Mucosa of descending colon (tissue), 3 donors: ENCODE measurements at regions not wholly inside any gene's neighbourhood (a gene's known extent, or its start where the extent isn't known, plus 50 kb on each side); places are given as distances from the start of the nearest gene placed in this dataset.

Experiments used
- ATAC-seq: fragments of 200-7000 bp; cut with Tn5 transposase; one replicate; pipeline ENCODE4 v1.9.1; 2020; ENCODE audit warnings: mild to moderate bottlenecking, moderate library complexity
- DNase-seq, 3 donors: peaks; one replicate each; pipeline ENCODE4 v3.0.0-alpha.2; 2020
- H3K36me3 ChIP-seq: fragments of 200-600 bp; one replicate; pipeline ENCODE4 v1.8.0; 2021; ENCODE audit warnings: low read depth, mild to moderate bottlenecking
- H3K4me1 ChIP-seq: fragments of 200-600 bp; one replicate; pipeline ENCODE4 v1.8.0; 2021; ENCODE audit warnings: low read depth, mild to moderate bottlenecking
- H3K4me3 ChIP-seq: fragments of 200-600 bp; one replicate; pipeline ENCODE4 v1.8.0; 2021; ENCODE audit warnings: mild to moderate bottlenecking
- H3K9me3 ChIP-seq: fragments of 200-600 bp; one replicate; pipeline ENCODE4 v1.8.0; 2021; ENCODE audit warnings: mild to moderate bottlenecking
- CTCF ChIP-seq: fragments of 200-600 bp; IDR thresholded peaks from one replicate; pipeline ENCODE4 v1.8.0; 2022; ENCODE audit warnings: antibody characterized with exemption, mild to moderate bottlenecking
- intact Hi-C, 2 donors: fragments of 100-400 bp; cut with DNase I in 1 of 2; cut with micrococcal nuclease in 1 of 2; formaldehyde crosslinking; loops; one replicate each; pipeline versions ENCODE4 v1.11.0 to v1.11.1; 2022; cut with DNase I, micrococcal nuclease
- donor health status: DM: no; HTN: no; CAD: no; lungs with moderate emphysema.
- donor health status: DM: no; HTN: no; CAD: no.
- donor health status: DM: no; HTN: yes; CAD: no.

- Histone ChIP-seq H3K9me3 (no peaks in the 10 kb centered on the region), H3K36me3 (no peaks in the 10 kb centered on the region), H3K4me1 (no peaks in the 10 kb centered on the region), H3K4me3 (no peak overlapping the region)
- DNase-seq, result no peak
- intact Hi-C loops, result no loop called here
- no peak for TF ChIP-seq CTCF
- no peak for ATAC-seq
Measured at GRCh38 chr3:74119221-74119620, 494.5 kb upstream of the PDZRN3 start.

- Histone ChIP-seq H3K9me3 (no peaks in the 10 kb centered on the region), H3K4me1 (no peaks in the 10 kb centered on the region), H3K4me3 (no peak overlapping the region), H3K36me3 (no peaks in the 10 kb centered on the region)
- no peak for ATAC-seq
- TF ChIP-seq CTCF, result no peak
- intact Hi-C loops, result no loop called here
- no peak for DNase-seq
Measured at GRCh38 chr3:74115906-74116305, 491.2 kb upstream of the PDZRN3 start.

GRCh38 chr3:74107451-74107850 is 482.7 kb upstream of the PDZRN3 start:
- ATAC-seq (no peak), DNase-seq (no peak)
- Histone ChIP-seq H3K36me3 (no peaks in the 10 kb centered on the region), H3K4me1 (no peaks in the 10 kb centered on the region), H3K9me3 (no peaks in the 10 kb centered on the region), H3K4me3 (no peak overlapping the region)
- no peak for TF ChIP-seq CTCF
- intact Hi-C loops, result no loop called here

- intact Hi-C loops, result no loop called here
- H3K4me3 ChIP-seq, result no peak overlapping the region
- H3K36me3 ChIP-seq, result no peaks in the 10 kb centered on the region
- DNase-seq (no peak), ATAC-seq (no peak)
- H3K9me3 ChIP-seq, result no peaks in the 10 kb centered on the region
- no peak for TF ChIP-seq CTCF
- no peaks in the 10 kb centered on the region for H3K4me1 ChIP-seq
Measured at GRCh38 chr3:74106925-74107324, 482.2 kb upstream of the PDZRN3 start.

GRCh38 chr3:74091204-74091603 is 466.5 kb upstream of the PDZRN3 start:
- ATAC-seq (no peak), DNase-seq (no peak)
- Histone ChIP-seq H3K4me1 (no peaks in the 10 kb centered on the region), H3K9me3 (no peaks in the 10 kb centered on the region), H3K4me3 (no peak overlapping the region), H3K36me3 (no peaks in the 10 kb centered on the region)
- no peak for TF ChIP-seq CTCF
- intact Hi-C loops, result no loop called here

GRCh38 chr3:74089814-74090213 is 465.1 kb upstream of the PDZRN3 start:
- no peak for ATAC-seq
- Histone ChIP-seq H3K9me3 (no peaks in the 10 kb centered on the region), H3K4me1 (no peaks in the 10 kb centered on the region), H3K4me3 (no peak overlapping the region), H3K36me3 (no peaks in the 10 kb centered on the region)
- intact Hi-C loops, result no loop called here
- TF ChIP-seq CTCF, result no peak
- no peak for DNase-seq
